NT2/D1 (cell line): ENCODE measurements at regions not wholly inside any gene's neighbourhood (a gene's known extent, or its start where the extent isn't known, plus 50 kb on each side); places are given as distances from the start of the nearest gene placed in this dataset.

ENCODE experiments used
- SUZ12 ChIP-seq: IDR thresholded peaks from 2 replicates; pipeline ENCODE4 v1.6.1; 2011; ENCODE audit not compliant: insufficient read length, insufficient read depth; ENCODE audit errors: extremely low read depth
- ZNF274 ChIP-seq: IDR thresholded peaks from 2 replicates; pipeline ENCODE4 v1.6.1; 2011; ENCODE audit warnings: mild to moderate bottlenecking, low read depth, low read length

- TF ChIP-seq ZNF274 (no peak), SUZ12 (no peak)
Observed at GRCh38 chr4:79073471-79073870, 134.2 kb upstream of the PAQR3 start.
